ENCODE measurements at regions not wholly inside any gene's neighbourhood (a gene's known extent, or its start where the extent isn't known, plus 50 kb on each side); places are given as distances from the start of the nearest gene placed in this dataset.

DNA sequence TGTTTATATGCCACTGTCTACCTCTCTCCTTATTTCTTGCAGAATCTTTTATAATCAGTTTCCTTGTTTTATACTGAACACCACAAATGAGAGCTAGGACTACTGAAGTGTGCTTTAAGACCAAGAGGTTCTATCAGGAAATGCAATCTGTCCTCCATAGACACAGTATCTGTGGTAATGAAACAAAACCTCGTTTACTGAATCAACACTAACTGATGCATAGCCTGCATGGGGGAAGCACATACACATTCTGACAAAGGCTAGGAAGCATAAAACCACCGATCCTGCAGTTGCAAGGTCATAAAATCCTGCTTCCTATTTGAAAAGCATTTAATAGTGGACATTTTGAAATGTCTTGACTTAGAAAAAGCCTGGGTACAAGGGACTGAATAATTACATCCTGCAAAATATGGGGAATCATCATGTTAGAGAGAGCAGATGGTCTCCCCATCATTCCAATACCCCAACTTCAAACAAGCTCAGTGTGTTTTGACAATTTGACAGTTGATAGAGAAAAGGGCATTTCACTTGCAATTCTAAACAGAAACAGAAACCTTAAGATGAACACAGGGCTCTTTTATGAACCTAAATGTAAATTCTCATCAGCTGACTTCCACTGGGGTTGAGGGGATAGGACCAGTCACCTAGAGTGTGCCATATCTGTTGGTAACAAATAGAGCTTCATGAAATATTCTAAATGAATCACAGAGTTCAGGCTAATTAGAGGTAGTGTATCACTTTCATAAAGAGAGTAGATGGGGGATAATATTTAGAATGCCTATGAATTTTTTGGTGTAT is 1845.6 kb upstream of the PIK3C3 start:
- no peak for DNase-seq (ENCODE audit: low spot score)
- ChIA-PET POLR2A (ENCODE audit: low non-redundant PET) (no interaction called here), CTCF (no interaction called here)
- TF ChIP-seq CTCF (conservative IDR thresholded peaks at IDR 0.05; ENCODE audit: low read depth), result no peak
- H3K27ac ChIP-seq, result no peak overlapping the region

DNA sequence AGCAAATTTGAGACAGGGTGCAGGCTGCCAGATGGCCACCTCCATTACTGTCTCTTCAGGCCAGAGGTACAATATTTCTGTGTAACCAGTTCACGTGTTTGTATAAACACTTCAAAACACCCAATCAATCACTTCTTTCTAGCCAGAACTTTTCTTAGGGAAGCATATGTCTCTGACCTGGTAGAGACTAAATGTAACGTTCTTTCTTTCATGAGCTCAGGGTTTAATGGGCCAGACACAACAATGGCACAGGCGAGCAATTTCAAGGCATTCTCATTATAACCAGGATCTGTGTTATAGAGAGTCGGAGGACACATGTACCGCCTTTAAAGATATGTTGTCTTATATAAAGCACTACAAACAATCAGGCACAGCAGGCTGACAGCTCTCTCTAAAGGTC is 1846.4 kb upstream of the PIK3C3 start:
- POLR2A ChIA-PET (ENCODE audit: low non-redundant PET), result no interaction called here
- CTCF ChIA-PET, result no interaction called here
- TF ChIP-seq CTCF (conservative IDR thresholded peaks at IDR 0.05; ENCODE audit: low read depth), result no peak
- DNase-seq (ENCODE audit: low spot score), result no peak
- H3K27ac ChIP-seq, result no peak overlapping the region

GRCh38 chr18:40102903-40103302 is 1852.1 kb upstream of the PIK3C3 start:
- POLR2A ChIA-PET (ENCODE audit: low non-redundant PET), result no interaction called here
- DNase-seq (ENCODE audit: low spot score), result no peak
- no peak overlapping the region for H3K27ac ChIP-seq
- no peak for TF ChIP-seq CTCF (conservative IDR thresholded peaks at IDR 0.05; ENCODE audit: low read depth)
- CTCF ChIA-PET, result no interaction called here

DNA sequence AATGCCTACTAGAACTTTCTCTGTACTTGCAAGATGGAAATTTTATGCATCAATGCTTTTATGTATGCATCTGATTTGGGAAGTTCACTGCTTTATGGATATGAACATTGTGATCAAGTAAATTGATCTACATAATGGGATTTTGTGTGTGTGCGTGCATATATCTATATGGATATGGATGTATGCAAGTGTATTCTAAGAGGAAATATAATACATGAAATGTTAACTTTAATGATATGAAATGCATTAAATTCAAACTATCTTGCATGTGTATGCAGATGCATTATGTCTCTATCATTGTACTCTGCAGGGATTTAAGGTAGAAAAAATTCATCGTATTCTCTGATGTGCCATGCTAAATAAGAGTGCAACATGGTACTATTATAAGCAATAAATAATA is 1855.4 kb upstream of the PIK3C3 start:
- DNase-seq (ENCODE audit: low spot score), result no peak
- POLR2A ChIA-PET (ENCODE audit: low non-redundant PET), result no interaction called here
- no peak overlapping the region for H3K27ac ChIP-seq
- CTCF ChIA-PET, result no interaction called here
- no peak for TF ChIP-seq CTCF (conservative IDR thresholded peaks at IDR 0.05; ENCODE audit: low read depth)

GRCh38 chr18:40096675-40097074 is 1858.4 kb upstream of the PIK3C3 start:
- ChIA-PET CTCF (no interaction called here), POLR2A (ENCODE audit: low non-redundant PET) (no interaction called here)
- no peak for TF ChIP-seq CTCF (conservative IDR thresholded peaks at IDR 0.05; ENCODE audit: low read depth)
- DNase-seq (ENCODE audit: low spot score), result no peak
- H3K27ac ChIP-seq, result no peak overlapping the region

- CTCF ChIA-PET, result interaction anchor here (0.6 kb wide), 1 partner anchor 976 kb away, joined by 5 read pairs; no protein-coding TSS in a partner anchor
- no peak for DNase-seq (ENCODE audit: low spot score)
- no peak overlapping the region for H3K27ac ChIP-seq
- POLR2A ChIA-PET (ENCODE audit: low non-redundant PET), result no interaction called here
- no peak for TF ChIP-seq CTCF (conservative IDR thresholded peaks at IDR 0.05; ENCODE audit: low read depth)
Measured at GRCh38 chr18:40094441-40094840, 1860.6 kb upstream of the PIK3C3 start.

Measured in RWPE1 (cell line).